ENCODE measurements at regions not wholly inside any gene's neighbourhood (a gene's known extent, or its start where the extent isn't known, plus 50 kb on each side); places are given as distances from the start of the nearest gene placed in this dataset.

DNA sequence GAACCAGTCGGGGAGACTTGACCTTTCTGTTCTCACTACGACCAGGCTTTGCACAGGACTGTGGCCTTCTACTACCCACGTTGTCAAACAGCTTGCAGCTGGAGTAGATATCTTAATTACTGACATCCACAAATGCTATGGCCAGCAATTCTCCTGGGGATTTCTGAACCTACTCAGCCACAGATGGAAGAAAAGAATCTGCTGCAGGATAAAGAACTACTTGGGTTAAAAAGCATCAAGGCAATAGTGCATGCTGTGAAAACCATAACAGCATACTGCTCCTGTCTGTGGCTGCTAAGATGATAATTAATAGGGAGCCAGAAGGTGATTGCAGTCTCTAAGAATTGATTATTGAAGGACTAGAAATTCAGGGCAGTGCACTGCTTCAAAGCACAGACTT is 859.2 kb upstream of the SEMA6D start:
- no peak for DNase-seq (ENCODE audit: low read depth)

DNA sequence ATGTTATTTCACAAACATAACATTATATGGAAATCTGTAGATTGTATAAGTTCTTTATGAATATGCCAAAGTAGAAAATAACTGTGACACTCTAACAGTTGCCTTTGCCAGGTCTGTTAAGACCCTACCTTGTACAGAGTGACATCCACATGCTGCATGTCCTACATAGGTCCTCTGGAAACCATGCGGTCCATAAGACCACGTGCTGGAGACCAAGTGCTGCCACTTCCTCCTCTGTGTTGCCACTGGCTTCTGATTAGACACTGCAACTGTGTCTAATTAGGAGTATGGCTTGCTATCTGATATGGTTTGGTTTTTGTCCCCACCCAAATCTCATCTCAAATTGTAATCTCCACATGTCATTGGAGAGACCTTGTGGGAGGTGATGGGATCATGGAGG is 855.5 kb upstream of the SEMA6D start:
- DNase-seq (ENCODE audit: low read depth), result no peak

DNA sequence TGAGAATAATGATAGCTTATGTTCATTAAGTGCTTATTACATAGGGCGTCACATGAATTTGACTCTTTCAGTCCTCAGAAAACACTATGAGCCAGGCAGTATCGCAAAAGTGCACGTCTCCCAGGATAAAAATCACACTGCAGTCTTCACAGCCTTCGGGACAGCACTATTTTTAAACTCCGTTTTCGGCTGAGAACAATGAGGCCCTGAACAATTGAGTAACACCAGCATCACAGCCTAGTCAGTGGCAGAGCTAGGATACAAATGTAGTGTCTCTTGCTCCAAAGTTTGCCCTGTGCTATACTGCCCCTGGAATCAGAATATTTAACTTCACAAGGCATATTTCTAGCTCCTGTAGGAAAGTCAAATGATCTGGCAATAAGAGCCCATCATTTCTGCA is 852.1 kb upstream of the SEMA6D start:
- DNase-seq (ENCODE audit: low read depth), result no peak

DNA sequence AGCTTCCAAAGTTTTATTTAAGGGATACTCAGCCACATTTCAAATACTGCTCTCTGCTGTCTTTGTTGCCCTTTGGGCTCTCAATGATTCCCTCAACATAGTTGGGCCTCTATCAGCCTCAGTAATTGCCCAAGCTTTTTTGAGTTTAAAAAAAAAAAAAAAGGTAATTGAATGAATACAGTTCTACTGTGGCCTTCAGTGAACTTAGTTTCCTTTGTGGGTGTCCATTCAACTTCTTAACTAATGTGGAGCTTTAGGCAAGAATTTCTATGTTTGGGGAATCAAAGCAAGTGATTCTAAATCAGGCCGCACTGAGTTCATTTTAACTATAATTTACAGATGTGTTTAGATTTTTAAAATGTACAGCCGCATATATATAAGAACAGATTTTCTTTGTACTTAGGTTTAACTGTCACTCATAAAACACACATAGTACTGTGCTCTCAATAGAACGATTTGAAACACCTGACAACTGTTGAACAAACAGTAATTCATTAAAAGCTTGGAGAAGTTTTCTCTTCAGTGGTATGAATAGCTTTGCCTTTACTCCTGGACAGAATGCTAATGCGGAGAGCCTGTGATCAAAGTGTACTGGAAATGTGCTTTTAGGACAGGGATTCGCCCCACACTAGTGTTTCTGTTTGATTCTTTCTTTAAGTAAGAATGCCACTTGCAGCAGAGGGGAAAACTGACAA is 844.9 kb upstream of the SEMA6D start:
- no peak for DNase-seq (ENCODE audit: low read depth)

DNA sequence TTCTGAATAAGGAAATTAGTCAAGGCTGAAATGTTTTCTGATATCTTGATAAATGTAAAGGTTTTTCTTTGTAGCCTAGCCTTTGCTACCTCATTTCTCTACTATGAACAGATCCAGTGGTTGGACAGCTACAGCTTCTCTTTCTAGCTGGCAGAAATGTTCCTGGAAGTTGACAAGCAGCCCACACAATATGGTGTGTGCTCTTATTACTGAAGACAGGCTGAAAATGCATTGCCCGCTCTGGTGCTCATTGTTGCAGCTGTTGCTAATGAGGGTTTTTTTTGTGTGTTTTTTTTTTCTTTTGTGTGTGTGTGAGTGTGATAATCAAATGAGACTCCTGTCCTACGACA is 844.3 kb upstream of the SEMA6D start:
- no peak for DNase-seq (ENCODE audit: low read depth)

DNA sequence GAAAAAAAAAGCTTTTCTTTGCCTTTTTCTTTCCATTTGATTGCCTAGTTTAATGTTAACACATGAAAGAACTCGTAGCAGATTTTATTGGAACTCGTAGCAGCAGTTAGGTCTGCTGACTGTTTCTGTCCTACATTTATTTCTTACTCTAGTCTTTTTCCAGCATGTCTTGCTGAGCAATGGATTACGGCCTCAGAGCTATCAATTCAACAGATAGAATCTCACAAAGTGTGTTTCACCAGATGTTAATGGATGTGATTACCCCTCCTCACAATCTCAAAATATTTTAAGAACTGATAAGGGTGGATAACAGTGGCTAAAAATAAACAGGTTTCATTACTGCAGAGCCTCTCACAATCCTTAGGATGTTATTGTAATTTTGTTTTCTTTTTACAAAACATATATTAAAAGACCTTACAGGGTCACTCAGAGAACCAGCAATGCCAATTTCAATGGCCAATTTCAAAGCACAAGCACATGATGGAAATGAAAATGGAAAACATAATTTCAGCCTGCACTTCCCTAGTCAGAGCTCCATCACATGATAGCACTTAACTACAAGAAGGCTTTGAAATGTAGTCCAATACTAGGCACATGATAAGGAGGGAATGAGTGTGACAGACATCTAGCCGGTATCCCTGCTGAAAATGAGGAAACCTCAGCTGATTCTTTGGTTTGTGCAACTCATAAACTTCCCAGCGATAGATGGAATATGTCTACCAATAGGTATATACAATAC is 838.1 kb upstream of the SEMA6D start:
- no peak for DNase-seq (ENCODE audit: low read depth)

DNA sequence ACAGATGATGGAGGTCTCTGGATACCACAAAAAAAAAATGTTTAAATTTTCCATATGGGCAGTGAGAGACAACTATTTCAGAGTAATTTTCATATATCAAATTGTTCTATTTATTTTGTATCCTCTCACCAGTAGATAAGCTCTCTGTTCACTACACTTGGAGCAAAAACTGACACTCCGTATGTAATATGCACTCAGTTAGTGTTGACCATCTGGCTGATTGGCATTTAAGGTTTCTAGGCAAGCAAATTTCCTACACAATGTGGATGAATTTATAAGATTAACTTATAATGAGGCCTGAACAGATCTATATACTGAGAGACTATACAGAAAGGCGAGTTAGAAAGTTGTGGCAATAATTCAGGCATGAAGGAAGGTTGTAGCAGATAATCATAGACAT is 836.5 kb upstream of the SEMA6D start:
- DNase-seq (ENCODE audit: low read depth), result no peak

DNA sequence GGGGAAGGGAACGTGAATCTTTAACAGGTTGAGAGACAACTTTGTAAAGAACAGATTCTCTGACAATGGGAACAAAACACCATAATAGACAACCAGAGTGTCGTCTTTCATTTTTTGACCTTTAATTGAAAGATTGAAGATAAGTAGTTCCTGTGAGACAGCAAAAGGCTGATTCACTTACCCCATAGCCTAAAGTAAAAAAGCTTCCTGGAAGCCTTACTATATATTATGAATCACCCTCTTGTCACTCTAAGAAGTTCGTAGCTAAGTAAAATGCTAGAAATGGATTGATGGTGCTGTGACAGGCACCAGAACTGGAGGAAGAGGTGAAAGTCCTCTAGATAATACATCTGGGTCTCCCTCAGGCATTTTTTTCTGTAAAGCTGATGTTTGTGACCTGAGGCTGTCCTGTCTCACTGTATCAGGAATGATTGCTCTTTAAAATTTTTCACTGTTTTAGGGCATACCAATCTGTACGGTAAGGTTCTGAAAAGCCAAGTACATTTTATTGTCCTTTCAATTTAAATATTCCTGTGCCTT is 824.6 kb upstream of the SEMA6D start:
- no peak for DNase-seq (ENCODE audit: low read depth)

DNA sequence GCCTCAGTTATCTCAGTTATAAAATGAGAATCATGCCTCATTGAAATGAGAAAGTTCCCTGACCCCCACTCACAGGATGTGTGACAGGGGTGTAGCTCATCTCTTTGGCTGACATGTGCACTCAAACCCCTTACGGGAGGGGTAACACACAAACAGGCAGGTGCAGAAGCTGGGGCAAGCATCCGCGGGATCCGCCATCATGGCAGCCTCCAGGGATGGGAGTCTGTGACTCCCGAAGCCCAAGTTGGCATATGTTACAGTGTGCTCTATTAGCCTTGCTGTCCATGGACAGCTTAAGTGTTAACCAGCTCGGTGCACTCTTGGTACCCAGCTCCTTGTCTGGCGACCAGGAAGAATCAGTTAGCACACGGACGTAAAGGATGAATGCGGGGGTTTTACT is 822.7 kb upstream of the SEMA6D start:
- DNase-seq (ENCODE audit: low read depth), result no peak

DNA sequence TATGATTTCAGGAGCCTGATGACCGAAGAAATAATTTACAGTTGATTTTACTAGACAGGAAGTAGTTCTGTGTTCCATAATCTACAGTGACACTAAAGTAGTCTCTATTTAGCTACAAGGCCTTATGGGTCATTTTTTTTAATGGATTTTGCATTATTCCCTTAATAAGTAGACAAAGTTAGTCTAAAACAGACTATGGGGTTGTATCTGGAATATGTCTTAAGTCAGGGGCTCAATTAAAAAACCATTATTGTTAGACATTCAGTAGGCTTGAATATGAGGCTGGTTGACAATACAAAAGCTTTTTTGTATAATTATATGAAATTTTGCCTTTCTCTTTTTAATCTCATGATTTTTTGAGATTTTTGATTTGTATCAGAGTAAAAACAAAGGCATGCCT is 820.0 kb upstream of the SEMA6D start:
- no peak for DNase-seq (ENCODE audit: low read depth)

DNA sequence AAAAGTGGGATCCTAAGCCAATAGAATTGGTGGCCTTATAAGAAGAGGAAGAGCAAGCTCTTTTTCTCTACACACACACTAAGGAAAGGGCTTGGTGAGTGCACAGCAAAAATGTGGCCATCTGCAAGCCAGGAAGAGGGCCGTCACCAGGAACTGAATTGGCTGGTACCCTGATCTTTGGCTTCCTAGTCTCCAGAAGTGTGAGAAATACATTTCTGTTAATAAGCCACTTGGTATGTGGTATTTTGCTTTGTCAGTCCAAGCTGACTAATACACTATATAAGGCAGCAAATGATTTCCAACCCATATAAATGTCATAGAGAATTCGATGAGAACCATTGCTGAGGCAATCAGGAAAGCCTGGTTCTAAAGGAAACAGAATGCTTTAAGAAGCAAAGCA is 816.3 kb upstream of the SEMA6D start:
- no peak for DNase-seq (ENCODE audit: low read depth)

DNA sequence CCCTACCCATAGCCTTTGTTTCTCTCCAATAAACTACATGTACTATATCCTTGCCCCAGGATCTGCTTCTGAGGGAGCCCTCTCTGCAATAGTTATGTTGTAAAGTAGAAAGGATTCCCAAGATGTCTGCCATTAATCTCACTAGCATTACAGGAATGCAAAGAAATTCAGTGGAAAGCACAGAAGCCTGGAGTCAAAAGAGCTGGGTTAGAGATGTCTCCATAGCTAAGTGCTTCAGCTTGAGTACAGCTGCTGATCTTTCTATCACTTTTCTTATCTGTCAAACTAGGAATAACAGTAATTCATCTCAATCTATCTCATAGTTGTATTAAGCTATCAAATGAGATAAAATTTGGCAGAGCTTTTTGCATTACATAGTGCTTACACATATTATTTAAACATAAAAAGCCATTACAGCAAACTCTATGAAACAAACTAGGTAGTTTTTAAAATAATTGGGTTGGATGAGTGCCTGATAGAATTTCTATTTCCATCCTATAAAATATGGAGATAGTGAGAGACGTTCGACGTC is 799.5 kb upstream of the SEMA6D start:
- DNase-seq (ENCODE audit: low read depth), result no peak

DNA sequence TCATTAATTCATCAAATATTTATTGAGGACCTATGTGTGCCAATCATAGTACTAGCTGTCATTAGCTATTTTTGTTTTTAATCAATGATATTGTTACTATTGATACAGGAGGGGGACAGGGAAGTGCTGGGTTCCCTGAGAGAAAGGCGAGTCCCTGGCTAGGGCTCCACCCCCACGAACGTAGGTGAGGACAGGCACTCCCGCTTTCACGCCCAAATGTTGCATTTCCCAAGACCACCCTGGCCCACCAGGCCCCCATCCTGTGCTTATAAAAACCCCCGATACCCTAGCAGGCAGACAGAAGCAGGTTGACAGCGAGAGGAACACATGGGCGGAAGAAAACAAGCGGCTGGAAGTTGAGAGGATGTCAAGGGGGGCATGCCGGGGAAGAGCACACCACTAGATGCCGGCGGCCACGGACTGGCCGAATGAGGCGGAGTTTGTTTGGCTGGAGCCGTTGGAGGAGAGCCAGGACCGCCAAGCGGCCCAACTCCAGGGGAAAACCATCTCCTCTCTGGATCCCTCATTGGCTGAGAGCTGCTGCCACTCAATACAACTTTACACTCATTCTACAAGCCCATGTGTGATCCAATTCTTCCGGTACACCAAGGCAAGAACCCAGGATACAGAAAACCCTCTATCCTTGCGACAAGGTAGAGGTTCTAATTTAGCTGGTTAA is 798.7 kb upstream of the SEMA6D start:
- DNase-seq (ENCODE audit: low read depth), result no peak

DNA sequence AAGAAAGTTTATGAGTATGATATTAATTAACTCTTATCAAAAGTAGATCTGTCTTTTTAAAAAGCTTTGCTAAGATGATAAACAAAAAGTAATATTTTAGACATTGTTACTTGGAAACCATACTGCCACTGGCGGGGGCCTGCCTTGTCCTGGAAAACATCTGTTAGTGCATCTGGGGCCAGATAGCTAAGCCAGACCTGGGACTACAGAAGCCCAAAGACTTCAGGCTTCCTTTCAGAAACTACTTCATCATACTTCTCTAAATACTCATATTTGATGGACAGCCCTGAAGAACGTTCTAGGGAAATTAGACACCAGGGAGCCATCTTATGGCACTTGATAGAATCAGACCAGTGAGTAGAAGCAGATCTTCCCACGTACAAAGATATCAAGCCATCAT is 795.4 kb upstream of the SEMA6D start:
- DNase-seq (ENCODE audit: low read depth), result no peak

DNA sequence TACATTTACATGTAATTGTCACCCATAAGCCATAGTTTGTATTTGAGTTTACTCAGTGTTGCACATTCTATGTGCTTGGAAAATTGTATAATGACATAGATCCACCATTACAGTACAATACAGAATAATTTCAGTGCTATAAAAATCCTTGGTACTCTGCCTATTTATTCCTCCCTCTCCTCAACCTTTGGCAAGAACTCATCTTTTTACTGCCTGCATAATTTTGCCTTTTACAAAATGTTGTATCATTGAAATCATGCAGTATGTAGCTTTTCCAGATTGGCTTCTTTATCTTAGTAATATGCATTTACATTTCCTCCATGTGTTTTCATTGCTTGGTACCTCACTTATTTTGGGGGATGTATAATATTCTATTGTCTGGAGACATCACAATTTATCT is 786.9 kb upstream of the SEMA6D start:
- no peak for DNase-seq (ENCODE audit: low read depth)

DNA sequence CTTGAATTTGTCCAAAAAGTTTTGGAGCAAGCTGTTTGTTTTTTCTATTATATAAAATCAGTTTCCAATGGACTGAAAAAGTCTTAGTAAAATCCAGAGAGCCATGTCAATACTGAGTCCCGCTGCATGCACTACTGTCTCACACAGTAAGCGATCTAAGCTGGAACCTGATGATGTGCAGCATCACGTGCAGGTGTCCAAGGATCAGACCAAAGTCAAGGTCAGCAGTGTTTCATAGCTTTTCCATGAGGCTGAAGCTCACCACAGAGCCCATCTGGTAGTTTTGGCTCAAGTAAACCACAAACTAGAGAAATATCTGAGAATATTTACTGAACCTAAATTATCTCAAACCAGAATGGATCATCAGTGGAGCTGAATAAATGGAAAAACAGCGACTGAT is 784.0 kb upstream of the SEMA6D start:
- DNase-seq (ENCODE audit: low read depth), result no peak

DNA sequence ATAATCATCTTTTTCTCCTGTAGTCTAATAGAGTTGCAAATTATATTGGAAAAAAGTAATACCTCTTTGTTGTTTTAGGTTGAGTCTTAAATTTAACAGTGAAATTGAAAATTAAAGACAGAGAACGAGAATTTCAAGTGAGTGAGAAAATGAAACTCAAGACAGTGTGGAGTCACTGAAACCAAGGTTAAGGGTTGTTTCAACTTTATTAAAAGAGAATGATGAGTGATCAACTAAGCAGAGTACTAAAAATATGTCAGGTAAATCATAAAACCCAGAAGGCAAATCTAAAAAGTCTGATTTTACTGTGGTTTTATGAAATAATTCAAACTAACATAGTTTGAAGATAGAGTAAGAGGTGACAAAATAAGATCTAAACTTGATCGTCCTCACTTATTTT is 782.5 kb upstream of the SEMA6D start:
- DNase-seq (ENCODE audit: low read depth), result no peak

DNA sequence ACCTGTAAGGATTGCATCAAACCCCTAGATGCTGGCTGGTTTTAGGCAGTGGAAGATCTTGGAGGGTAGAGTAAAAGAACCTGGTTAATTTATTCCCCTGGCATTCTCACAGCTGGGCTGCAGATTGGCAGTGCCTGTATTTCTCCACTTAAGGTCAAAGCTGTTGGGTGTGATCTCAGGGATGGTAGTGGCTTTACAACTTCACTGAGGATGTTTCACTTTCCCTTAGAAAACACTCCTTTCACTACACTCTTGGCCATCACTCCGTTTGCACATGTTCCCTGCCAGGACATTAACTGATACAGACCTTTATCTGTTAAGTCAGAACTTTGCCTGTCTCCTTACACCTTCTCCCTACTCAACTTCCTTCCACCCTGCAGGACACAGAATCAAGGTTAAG is 779.1 kb upstream of the SEMA6D start:
- no peak for DNase-seq (ENCODE audit: low read depth)

DNA sequence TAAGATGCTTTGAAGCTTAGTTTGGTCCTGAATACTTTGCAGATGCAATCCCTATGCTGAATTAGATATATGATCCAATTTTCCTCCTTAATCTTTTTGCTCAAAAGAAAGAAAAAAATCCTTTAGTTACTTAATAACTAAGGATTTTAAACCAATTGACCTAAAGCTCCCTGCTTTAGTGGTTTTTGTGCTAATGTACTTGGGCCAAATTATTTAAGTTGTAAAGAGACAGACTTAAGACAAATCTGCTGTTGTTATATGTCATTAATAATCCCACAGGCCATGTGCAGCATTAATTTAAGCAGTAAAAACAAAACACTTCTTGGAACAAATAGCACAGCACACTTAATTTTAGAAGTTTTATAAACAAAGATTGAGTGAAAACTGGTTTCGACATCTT is 776.1 kb upstream of the SEMA6D start:
- no peak for DNase-seq (ENCODE audit: low read depth)

DNA sequence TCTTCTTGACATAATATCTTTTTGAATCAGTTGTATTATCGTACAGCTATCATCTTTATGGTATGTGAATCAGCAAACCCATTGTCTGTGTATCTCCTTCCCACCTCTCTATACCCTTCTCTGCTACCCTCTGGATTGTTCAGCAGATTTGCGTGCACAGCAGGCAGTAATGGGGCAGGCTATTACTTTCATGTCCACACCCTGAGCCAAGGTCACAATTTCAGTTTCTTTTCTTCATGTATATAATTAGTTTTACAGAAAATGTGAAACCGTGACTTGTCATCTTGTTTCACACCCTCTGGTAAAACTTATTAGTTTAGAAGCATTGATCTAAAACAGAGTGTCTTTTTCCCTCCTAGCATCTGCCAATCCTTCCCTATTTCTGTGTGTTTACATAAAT is 770.4 kb upstream of the SEMA6D start:
- DNase-seq (ENCODE audit: low read depth), result no peak

DNA sequence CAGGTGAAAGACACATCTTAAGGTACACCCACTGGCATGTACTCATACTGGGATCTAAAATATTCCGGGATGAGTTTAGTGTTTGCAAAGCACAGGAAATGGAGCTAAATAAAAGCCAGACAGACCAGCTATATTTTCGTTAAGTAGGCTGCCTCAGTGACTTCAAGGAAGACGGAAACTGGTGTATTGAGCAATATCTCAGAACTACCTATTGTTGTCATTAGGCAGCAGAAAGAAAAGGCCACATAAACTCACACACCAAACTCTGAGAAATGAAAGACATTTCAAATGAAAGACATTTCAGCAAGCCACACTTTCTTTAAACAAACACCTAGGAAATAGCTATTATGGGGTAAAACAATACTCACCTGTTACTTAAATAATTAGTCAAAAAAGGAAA is 761.7 kb upstream of the SEMA6D start:
- DNase-seq (ENCODE audit: low read depth), result no peak

DNA sequence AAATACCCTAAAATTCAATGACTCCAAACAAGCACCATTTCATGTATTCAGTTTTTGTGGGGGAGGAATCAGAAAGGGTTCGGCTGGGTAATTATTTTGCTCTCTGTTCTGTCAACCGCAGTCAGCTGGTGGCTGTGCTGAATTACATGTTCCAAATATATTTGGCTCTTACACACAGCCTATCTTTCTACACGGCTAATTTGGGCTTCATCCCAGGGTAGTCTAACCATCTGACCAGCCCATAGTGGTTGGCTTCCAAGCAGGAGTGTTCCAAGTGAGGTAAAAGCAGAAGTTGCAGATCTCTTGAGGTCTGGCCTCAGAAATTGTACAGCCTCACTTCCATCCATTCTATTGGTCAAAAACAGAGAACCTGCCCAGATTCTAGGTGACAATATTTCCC is 760.8 kb upstream of the SEMA6D start:
- no peak for DNase-seq (ENCODE audit: low read depth)

DNA sequence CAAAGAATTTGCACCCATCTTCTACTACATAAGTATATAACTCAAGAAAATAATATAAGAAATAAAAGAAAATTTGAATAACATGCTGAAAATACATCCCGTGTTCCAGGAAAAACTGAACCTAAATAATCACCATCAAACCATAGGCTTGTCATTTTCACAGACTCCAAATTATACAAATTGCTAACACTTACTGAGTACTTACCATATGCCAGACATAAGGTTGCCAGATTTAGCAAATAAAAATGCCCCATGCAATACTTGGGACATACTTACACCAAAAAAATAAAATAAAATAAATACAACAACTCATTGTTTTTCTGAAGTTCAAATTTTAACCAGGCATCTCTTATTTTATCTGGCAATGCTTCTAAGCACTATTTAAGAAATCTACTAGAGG is 760.4 kb upstream of the SEMA6D start:
- DNase-seq (ENCODE audit: low read depth), result no peak

Data from non-pigmented ciliary epithelial cell (primary cell).